HepG2 (cell line): ENCODE measurements at regions not wholly inside any gene's neighbourhood (a gene's known extent, or its start where the extent isn't known, plus 50 kb on each side); places are given as distances from the start of the nearest gene placed in this dataset.

Experiments used
- ATAC-seq: fragments of 200-7000 bp; cut with Tn5 transposase; 3 replicates; pipeline ENCODE4 v1.9.1; 2020; ENCODE audit warnings: mild to moderate bottlenecking, moderate library complexity
- BruUV-seq: library from RNA; stranded (reverse); fragments of 400-500 nt; replicated peaks from 2 replicates; lab custom pipeline; 2021; lab: Mats Ljungman, UMichigan
- CTCF ChIA-PET: fragments of 300-600 bp; formaldehyde crosslinking; extraction: SDS; loops from one replicate; lab custom pipeline; 2021; ENCODE audit warnings: low total read pairs, inconsistent platforms, low intra/inter-chr PET ratio; lab: Yijun Ruan, JAX
- POLR2A ChIA-PET: fragments of 350-600 bp; sonication (Branson Sonifier 250); formaldehyde crosslinking; loops from one replicate; lab custom pipeline; 2020; ENCODE audit warnings: antibody characterized with exemption, inconsistent platforms; lab: Yijun Ruan, JAX
- DNase-seq: peaks from one replicate; pipeline ENCODE4 v3.0.0-alpha.2; 2015; ENCODE audit warnings: low spot score
- FAIRE-seq: peaks from 3 replicates; lab custom pipeline; 2011; peaks lifted over from hg19 to GRCh38; lab: Jason Lieb, UNC
- H2AFZ ChIP-seq: one replicate; pipeline ENCODE4 v1.6.1; 2011; ENCODE audit warnings: low read length, inconsistent platforms
- H3K27ac ChIP-seq: fragments of 300-600 bp; 3 replicates; pipeline ENCODE4 v1.8.0; 2011; ENCODE audit warnings: mixed run types, mild to moderate bottlenecking, mixed read lengths, low read length, inconsistent platforms; ENCODE audit not compliant: insufficient read depth; ENCODE audit errors: extremely low read length
- H3K27me3 ChIP-seq, 2 experiments: fragments of 200-600 bp in 1 of 2; 2 replicates in 1 of 2; 3 replicates in 1 of 2; pipeline versions ENCODE4 v1.6.0 to v1.8.0; 2011; ENCODE audit warnings: low read length in 2 of 2, mild to moderate bottlenecking in 2 of 2, moderate library complexity in 2 of 2, inconsistent platforms in 1 of 2; ENCODE audit not compliant: insufficient read depth in 2 of 2, control insufficient read depth in 1 of 2
- H3K36me3 ChIP-seq, 2 experiments: fragments of 200-600 bp in 1 of 2; replicated peaks in 1 of 2; 2 replicates in 1 of 2; 3 replicates in 1 of 2; pipeline versions ENCODE4 v1.5.1 to v1.8.0; 2011; ENCODE audit warnings: low read length in 2 of 2, inconsistent platforms in 1 of 2; ENCODE audit not compliant: insufficient read depth in 2 of 2, control insufficient read depth in 1 of 2
- H3K4me1 ChIP-seq: 2 replicates; pipeline ENCODE4 v1.5.1; 2012; ENCODE audit warnings: low read length, inconsistent platforms; ENCODE audit not compliant: insufficient read depth
- H3K4me2 ChIP-seq: 2 replicates; pipeline ENCODE4 v1.6.0; 2011; ENCODE audit warnings: low read depth, low read length, inconsistent platforms
- H3K4me3 ChIP-seq, 3 experiments: fragments of 200-600 bp in 1 of 3; sonication (generic), shearing (Covaris generic) in 1 of 3; replicated peaks in 1 of 3; 2 replicates each; pipeline ENCODE4 v1.5.1; 2011 to 2016; ENCODE audit warnings: low read length in 3 of 3, inconsistent platforms in 2 of 3, low read depth in 2 of 3, mild to moderate bottlenecking in 2 of 3, control low read depth in 1 of 3, mixed read lengths in 1 of 3; ENCODE audit not compliant: insufficient read depth in 1 of 3
- H3K79me2 ChIP-seq: one replicate; pipeline ENCODE4 v1.6.1; 2011; ENCODE audit warnings: low read length, inconsistent platforms; ENCODE audit not compliant: insufficient read depth
- H3K9ac ChIP-seq: 2 replicates; pipeline ENCODE4 v1.6.0; 2011; ENCODE audit warnings: mild to moderate bottlenecking, low read depth, low read length, inconsistent platforms; ENCODE audit not compliant: insufficient read depth
- H3K9me3 ChIP-seq: 2 replicates; pipeline ENCODE4 v1.5.1; 2012; ENCODE audit warnings: mild to moderate bottlenecking, low read length
- H4K20me1 ChIP-seq: 2 replicates; pipeline ENCODE4 v1.6.0; 2011; ENCODE audit warnings: inconsistent platforms, mild to moderate bottlenecking, low read length, moderate library complexity; ENCODE audit not compliant: insufficient read depth
- CEBPB ChIP-seq: IDR thresholded peaks from 2 replicates; pipeline ENCODE4 v1.6.1; 2011; ENCODE audit warnings: low read depth, low read length, improper control_type of control experiment, borderline replicate concordance
- HES4 ChIP-seq: sonication (generic); formaldehyde crosslinking; IDR thresholded peaks from 2 replicates; pipeline ENCODE4 v1.9.0; 2021; ENCODE audit warnings: mild to moderate bottlenecking, missing genetic modification reagents, borderline replicate concordance
- SRF ChIP-seq: IDR thresholded peaks from 2 replicates; pipeline ENCODE4 v1.6.1; 2011; ENCODE audit warnings: mild to moderate bottlenecking, low read depth, low read length, moderate library complexity
- ZNF138 ChIP-seq: sonication (generic); formaldehyde crosslinking; IDR thresholded peaks from 2 replicates; pipeline ENCODE4 v1.5.0; 2020; ENCODE audit warnings: mild to moderate bottlenecking, low read depth, missing genetic modification reagents
- ZNF24 ChIP-seq: fragments of 450-650 bp; IDR thresholded peaks from 2 replicates; pipeline ENCODE4 v1.6.1; 2017; ENCODE audit warnings: antibody characterized with exemption, mild to moderate bottlenecking
- ZNF468 ChIP-seq: sonication (generic); formaldehyde crosslinking; IDR thresholded peaks from 2 replicates; pipeline ENCODE4 v1.8.0; 2022; ENCODE audit warnings: mild to moderate bottlenecking, moderate library complexity, missing genetic modification reagents
- WGBS: methylation state at CpG from one replicate; pipeline ENCODE4 v1.1.6; 2017; ENCODE audit warnings: low lambda C conversion rate; 5-methylcytosine and 5-hydroxymethylcytosine counted together
- in situ Hi-C: cut with HindIII; loops from 2 replicates; pipeline ENCODE4 v1.10.0; 2017; ENCODE audit warnings: low pct_unique_long_range_greater_than_20kb; ENCODE audit not compliant: extremely low pct_ligation_motif_present
- intact Hi-C: fragments of 100-400 bp; cut with micrococcal nuclease; formaldehyde crosslinking; loops from one replicate; pipeline ENCODE4 v1.10.0; 2022; ENCODE audit not compliant: unreplicated experiment
- TF ChIP-seq, protein P1 (sequence below): sonication (generic); formaldehyde crosslinking; conservative IDR thresholded peaks from 2 replicates; pipeline ENCODE4 v1.8.0; 2022; ENCODE audit warnings: low read depth, missing genetic modification reagents
- TF ChIP-seq, protein P2 (sequence below): sonication (generic); formaldehyde crosslinking; IDR thresholded peaks from 2 replicates; pipeline ENCODE4 v1.8.0; 2022; ENCODE audit warnings: mild to moderate bottlenecking, missing genetic modification reagents, moderate library complexity
- TF ChIP-seq, protein P3 (sequence below): sonication (generic); formaldehyde crosslinking; IDR thresholded peaks from 2 replicates; pipeline ENCODE4 v1.8.1; 2022; ENCODE audit warnings: low read depth, mild to moderate bottlenecking, missing genetic modification reagents

DNA sequence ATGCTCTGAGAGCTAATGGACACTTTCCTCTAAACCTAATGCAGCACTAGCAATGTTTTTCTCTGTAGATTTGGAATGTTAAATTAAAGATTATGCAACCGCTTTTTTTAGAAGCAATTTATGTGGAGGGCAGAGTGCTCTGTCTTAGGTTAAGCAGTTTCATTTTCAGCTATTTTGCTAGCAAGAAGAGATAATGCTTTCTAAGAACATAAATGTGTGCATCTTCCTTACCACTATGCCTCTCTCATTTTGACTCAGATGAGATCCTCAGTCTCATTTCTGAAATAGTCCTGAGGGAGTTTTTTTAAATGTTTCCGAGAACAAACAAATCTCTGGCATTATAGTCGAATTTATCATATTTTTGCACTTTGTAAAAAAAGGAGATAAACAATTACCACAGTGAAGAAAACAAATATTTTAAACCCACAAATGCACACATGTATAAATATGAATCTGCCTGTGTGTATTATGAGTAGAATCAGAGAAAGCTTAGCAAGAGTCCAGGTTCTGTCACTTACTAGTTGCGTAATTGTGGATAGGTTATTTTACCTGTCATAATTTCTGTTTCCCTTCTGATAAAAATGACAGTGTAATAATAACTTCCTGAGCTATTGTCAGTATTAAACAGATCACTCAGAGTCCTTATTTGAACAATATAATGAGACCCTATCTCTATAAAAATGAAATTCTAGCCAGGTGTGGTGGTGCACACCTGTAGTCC is 207.7 kb upstream of the CRIM1 start:
- no peak overlapping the region for H2AFZ ChIP-seq

GRCh38 chr2:36146765-36147164 is 208.8 kb upstream of the CRIM1 start:
- H3K4me1 ChIP-seq: no peaks in the 10 kb centered on the region
- CTCF ChIA-PET: no interaction called here
- intact Hi-C loops: no loop called here
- no peak for TF ChIP-seq SRF
- TF ChIP-seq HES4 (CRISPR knock-in tag): no peak
- TF ChIP-seq, protein P1, sequence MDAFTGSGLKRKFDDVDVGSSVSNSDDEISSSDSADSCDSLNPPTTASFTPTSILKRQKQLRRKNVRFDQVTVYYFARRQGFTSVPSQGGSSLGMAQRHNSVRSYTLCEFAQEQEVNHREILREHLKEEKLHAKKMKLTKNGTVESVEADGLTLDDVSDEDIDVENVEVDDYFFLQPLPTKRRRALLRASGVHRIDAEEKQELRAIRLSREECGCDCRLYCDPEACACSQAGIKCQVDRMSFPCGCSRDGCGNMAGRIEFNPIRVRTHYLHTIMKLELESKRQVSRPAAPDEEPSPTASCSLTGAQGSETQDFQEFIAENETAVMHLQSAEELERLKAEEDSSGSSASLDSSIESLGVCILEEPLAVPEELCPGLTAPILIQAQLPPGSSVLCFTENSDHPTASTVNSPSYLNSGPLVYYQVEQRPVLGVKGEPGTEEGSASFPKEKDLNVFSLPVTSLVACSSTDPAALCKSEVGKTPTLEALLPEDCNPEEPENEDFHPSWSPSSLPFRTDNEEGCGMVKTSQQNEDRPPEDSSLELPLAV (CRISPR knock-in tag): no peak
- TF ChIP-seq ZNF24: no peak
- TF ChIP-seq ZNF468 (CRISPR knock-in tag): no peak
- no peak for TF ChIP-seq ZNF138 (CRISPR knock-in tag)
- TF ChIP-seq, protein P2, sequence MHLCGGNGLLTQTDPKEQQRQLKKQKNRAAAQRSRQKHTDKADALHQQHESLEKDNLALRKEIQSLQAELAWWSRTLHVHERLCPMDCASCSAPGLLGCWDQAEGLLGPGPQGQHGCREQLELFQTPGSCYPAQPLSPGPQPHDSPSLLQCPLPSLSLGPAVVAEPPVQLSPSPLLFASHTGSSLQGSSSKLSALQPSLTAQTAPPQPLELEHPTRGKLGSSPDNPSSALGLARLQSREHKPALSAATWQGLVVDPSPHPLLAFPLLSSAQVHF (CRISPR knock-in tag): no peak

More for the DNA sequence above, 207.7 kb upstream of the CRIM1 start:
- H3K27me3 ChIP-seq: no peaks in the 10 kb centered on the region
- CTCF ChIA-PET: no interaction called here
- WGBS: 13% methylated on average over 4 of the region's 4 CpGs
- TF ChIP-seq, protein P3, sequence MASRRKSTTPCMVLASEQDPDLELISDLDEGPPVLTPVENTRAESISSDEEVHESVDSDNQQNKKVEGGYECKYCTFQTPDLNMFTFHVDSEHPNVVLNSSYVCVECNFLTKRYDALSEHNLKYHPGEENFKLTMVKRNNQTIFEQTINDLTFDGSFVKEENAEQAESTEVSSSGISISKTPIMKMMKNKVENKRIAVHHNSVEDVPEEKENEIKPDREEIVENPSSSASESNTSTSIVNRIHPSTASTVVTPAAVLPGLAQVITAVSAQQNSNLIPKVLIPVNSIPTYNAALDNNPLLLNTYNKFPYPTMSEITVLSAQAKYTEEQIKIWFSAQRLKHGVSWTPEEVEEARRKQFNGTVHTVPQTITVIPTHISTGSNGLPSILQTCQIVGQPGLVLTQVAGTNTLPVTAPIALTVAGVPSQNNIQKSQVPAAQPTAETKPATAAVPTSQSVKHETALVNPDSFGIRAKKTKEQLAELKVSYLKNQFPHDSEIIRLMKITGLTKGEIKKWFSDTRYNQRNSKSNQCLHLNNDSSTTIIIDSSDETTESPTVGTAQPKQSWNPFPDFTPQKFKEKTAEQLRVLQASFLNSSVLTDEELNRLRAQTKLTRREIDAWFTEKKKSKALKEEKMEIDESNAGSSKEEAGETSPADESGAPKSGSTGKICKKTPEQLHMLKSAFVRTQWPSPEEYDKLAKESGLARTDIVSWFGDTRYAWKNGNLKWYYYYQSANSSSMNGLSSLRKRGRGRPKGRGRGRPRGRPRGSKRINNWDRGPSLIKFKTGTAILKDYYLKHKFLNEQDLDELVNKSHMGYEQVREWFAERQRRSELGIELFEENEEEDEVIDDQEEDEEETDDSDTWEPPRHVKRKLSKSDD: no peak
- TF ChIP-seq CEBPB: peak; percentile 32; the same call in 1 of the 2 replicates
- POLR2A ChIA-PET: no interaction called here
- intact Hi-C loops: no loop called here
- no peak for DNase-seq
- H4K20me1 ChIP-seq: no peaks in the 10 kb centered on the region
- ATAC-seq: no peak
- H3K4me2 ChIP-seq: no peak overlapping the region
- no peak for FAIRE-seq
- no TSS peak for BruUV-seq
- no peak overlapping the region for H3K9ac ChIP-seq
- H3K79me2 ChIP-seq: no peaks in the 10 kb centered on the region
- no peaks in the 10 kb centered on the region for H3K4me1 ChIP-seq
- H3K27ac ChIP-seq: no peak overlapping the region
- no peaks in the 10 kb centered on the region for H3K9me3 ChIP-seq
- H3K4me3 ChIP-seq: no peak overlapping the region
- no peaks in the 10 kb centered on the region for H3K36me3 ChIP-seq
- in situ Hi-C loops: no loop called here

More at GRCh38 chr2:36146765-36147164, 208.8 kb upstream of the CRIM1 start:
- Histone ChIP-seq H3K9me3 (no peaks in the 10 kb centered on the region), H3K79me2 (no peaks in the 10 kb centered on the region), H3K4me2 (no peak overlapping the region), H3K4me3 (no peak overlapping the region), H3K9ac (no peak overlapping the region), H3K36me3 (no peaks in the 10 kb centered on the region), H3K27me3 (no peaks in the 10 kb centered on the region), H4K20me1 (no peaks in the 10 kb centered on the region), H3K27ac (no peak overlapping the region), H2AFZ (no peak overlapping the region)
- 53% methylated on average over 5 of the region's 5 CpGs for WGBS
- no TSS peak for BruUV-seq
- FAIRE-seq (no peak), ATAC-seq (no peak), DNase-seq (no peak)
- POLR2A ChIA-PET: no interaction called here
- in situ Hi-C loops: no loop called here
